HG03521 (cell line): ENCODE measurements at regions not wholly inside any gene's neighbourhood (a gene's known extent, or its start where the extent isn't known, plus 50 kb on each side); places are given as distances from the start of the nearest gene placed in this dataset.

ENCODE experiments used
- ATAC-seq: cut with Tn5 transposase; IDR thresholded peaks from one replicate; pipeline ENCODE4 v1.9.1; 2021; ENCODE audit warnings: mild to moderate bottlenecking, moderate library complexity; ENCODE audit not compliant: unreplicated experiment

- ATAC-seq = no peak
Observed at GRCh38 chr4:11189756-11190155, 238.9 kb downstream of the HS3ST1 start.

- ATAC-seq = no peak
Observed at GRCh38 chr4:11183356-11183740, 245.3 kb downstream of the HS3ST1 start.

GRCh38 chr4:11182586-11183355, 245.9 kb downstream of the HS3ST1 start:
- no peak for ATAC-seq

- ATAC-seq = no peak
Observed at GRCh38 chr4:11182031-11182430, 246.7 kb downstream of the HS3ST1 start.

- ATAC-seq = no peak
Observed at GRCh38 chr4:11179796-11180195, 248.9 kb downstream of the HS3ST1 start.

GRCh38 chr4:11178433-11178832, 250.3 kb downstream of the HS3ST1 start:
- no peak for ATAC-seq

- no peak for ATAC-seq
Observed at GRCh38 chr4:11175374-11175773, 253.3 kb downstream of the HS3ST1 start.

- no peak for ATAC-seq
Observed at GRCh38 chr4:11166606-11167005, 262.1 kb downstream of the HS3ST1 start.

- no peak for ATAC-seq
Observed at GRCh38 chr4:11166034-11166433, 262.7 kb downstream of the HS3ST1 start.

GRCh38 chr4:11165052-11165451, 263.6 kb downstream of the HS3ST1 start:
- no peak for ATAC-seq

- ATAC-seq = no peak
Observed at GRCh38 chr4:11160288-11160687, 268.4 kb downstream of the HS3ST1 start.

- no peak for ATAC-seq
Observed at GRCh38 chr4:11158971-11159370, 269.7 kb downstream of the HS3ST1 start.

- ATAC-seq = no peak
Observed at GRCh38 chr4:11155208-11155867, 273.4 kb downstream of the HS3ST1 start.

- ATAC-seq = no peak
Observed at GRCh38 chr4:11153171-11153750, 275.4 kb downstream of the HS3ST1 start.

GRCh38 chr4:11152684-11153083, 276.0 kb downstream of the HS3ST1 start:
- ATAC-seq = no peak

- ATAC-seq = no peak
Observed at GRCh38 chr4:11151500-11151899, 277.2 kb downstream of the HS3ST1 start.

- ATAC-seq = no peak
Observed at GRCh38 chr4:11149612-11150259, 279.0 kb downstream of the HS3ST1 start.

- ATAC-seq = no peak
Observed at GRCh38 chr4:11139871-11140270, 288.8 kb downstream of the HS3ST1 start.

- ATAC-seq = no peak
Observed at GRCh38 chr4:11138964-11139363, 289.7 kb downstream of the HS3ST1 start.

- ATAC-seq = no peak
Observed at GRCh38 chr4:11134705-11135104, 294.0 kb downstream of the HS3ST1 start.

- ATAC-seq = no peak
Observed at GRCh38 chr4:11133868-11134267, 294.8 kb downstream of the HS3ST1 start.

GRCh38 chr4:11132478-11132877, 296.2 kb downstream of the HS3ST1 start:
- ATAC-seq = no peak
